GM12878 (cell line): ENCODE measurements at regions not wholly inside any gene's neighbourhood (a gene's known extent, or its start where the extent isn't known, plus 50 kb on each side); places are given as distances from the start of the nearest gene placed in this dataset.

Experiments
- ATAC-seq: fragments of 200-7000 bp; cut with Tn5 transposase; 3 replicates; pipeline ENCODE4 v1.9.1; 2020; ENCODE audit warnings: mild to moderate bottlenecking, moderate library complexity
- BruUV-seq: library from RNA; stranded (reverse); fragments of 400-500 nt; replicated peaks from 2 replicates; lab custom pipeline; 2021; lab: Mats Ljungman, UMichigan
- CTCF ChIA-PET: fragments of 300-600 bp; sonication (Branson Sonifier 250); formaldehyde crosslinking; extraction: SDS; loops from one replicate; lab custom pipeline; 2021; ENCODE audit warnings: inconsistent platforms; lab: Yijun Ruan, JAX
- POLR2A ChIA-PET: fragments of 350-600 bp; formaldehyde crosslinking; extraction: SDS; loops from one replicate; lab custom pipeline; 2021; ENCODE audit warnings: inconsistent platforms; lab: Charles Lee
- RAD21 ChIA-PET: fragments of 300-600 bp; sonication (Branson Sonifier 250); formaldehyde crosslinking; loops from one replicate; lab custom pipeline; 2023; ENCODE audit warnings: antibody characterized with exemption; ENCODE audit not compliant: unreplicated experiment; lab: Charles Lee
- SMC1A ChIA-PET: fragments of 300-600 bp; sonication (Branson Sonifier 250); formaldehyde crosslinking; loops from one replicate; lab custom pipeline; 2023; ENCODE audit not compliant: unreplicated experiment, uncharacterized antibody; lab: Charles Lee
- DNase-seq: peaks from one replicate; pipeline ENCODE4 v3.0.0-alpha.2; 2011; ENCODE audit warnings: low read depth, low spot score
- FAIRE-seq: peaks from 3 replicates; lab custom pipeline; 2011; peaks lifted over from hg19 to GRCh38; lab: Jason Lieb, UNC
- H2AFZ ChIP-seq: 2 replicates; pipeline ENCODE4 v1.6.0; 2011; ENCODE audit warnings: low read depth, low read length, control low read depth; ENCODE audit not compliant: control insufficient read depth
- H3K27ac ChIP-seq: 2 replicates; pipeline ENCODE4 v1.5.1; 2011; ENCODE audit warnings: control low read depth; ENCODE audit not compliant: control insufficient read depth, insufficient read depth
- H3K27me3 ChIP-seq, 2 experiments: replicated peaks in 1 of 2; 2 replicates each; pipeline versions ENCODE4 v1.6.0 to v1.6.1; 2011; ENCODE audit warnings: low read length in 1 of 2; ENCODE audit not compliant: control insufficient read depth in 2 of 2, insufficient read depth in 2 of 2
- H3K36me3 ChIP-seq, 2 experiments: 2 replicates each; pipeline ENCODE4 v1.5.1; 2011; ENCODE audit warnings: low read length in 1 of 2; ENCODE audit not compliant: control insufficient read depth in 2 of 2, insufficient read depth in 2 of 2
- H3K4me1 ChIP-seq: 2 replicates; pipeline ENCODE4 v1.6.1; 2011; ENCODE audit warnings: mild to moderate bottlenecking, low read length, moderate library complexity, mixed read lengths; ENCODE audit not compliant: control insufficient read depth, insufficient read depth
- H3K4me2 ChIP-seq: 2 replicates; pipeline ENCODE4 v1.6.0; 2011; ENCODE audit warnings: control low read depth; ENCODE audit not compliant: control insufficient read depth, insufficient read depth
- H3K4me3 ChIP-seq: fragments of 200-600 bp; sonication (generic); 2 replicates; pipeline ENCODE4 v1.5.1; 2016
- H3K79me2 ChIP-seq: 2 replicates; pipeline ENCODE4 v1.6.0; 2011; ENCODE audit warnings: low read length; ENCODE audit not compliant: control insufficient read depth, insufficient read depth
- H3K9ac ChIP-seq: 2 replicates; pipeline ENCODE4 v1.8.0; 2011; ENCODE audit warnings: low read length, control low read depth, mixed read lengths; ENCODE audit not compliant: control insufficient read depth, insufficient read depth
- H3K9me3 ChIP-seq: replicated peaks from 3 replicates; pipeline ENCODE4 v1.5.1; 2011; ENCODE audit warnings: mild to moderate bottlenecking, low read length; ENCODE audit not compliant: control insufficient read depth, insufficient read depth
- H4K20me1 ChIP-seq: 2 replicates; pipeline ENCODE4 v1.6.0; 2011; ENCODE audit not compliant: control insufficient read depth, insufficient read depth
- CTCF ChIP-seq, 3 experiments: IDR thresholded peaks in 2 of 3; conservative IDR thresholded peaks in 1 of 3; 2 replicates each; pipeline ENCODE4 v1.5.1; 2011; ENCODE audit warnings: low read depth in 3 of 3, low read length in 3 of 3, mild to moderate bottlenecking in 3 of 3, control low read depth in 2 of 3, moderate library complexity in 2 of 3, inconsistent platforms in 1 of 3, mixed read lengths in 1 of 3; ENCODE audit not compliant: control insufficient read depth in 2 of 3, insufficient read depth in 1 of 3; ENCODE audit errors: extremely low read depth in 1 of 3
- E2F8 ChIP-seq: fragments of 450-650 bp; IDR thresholded peaks from 2 replicates; pipeline ENCODE4 v1.6.1; 2018; ENCODE audit warnings: mild to moderate bottlenecking, low read depth, moderate library complexity; ENCODE audit not compliant: partially characterized antibody
- EGR1 ChIP-seq, 2 experiments: IDR thresholded peaks; 1 replicate in 1 of 2; 2 replicates in 1 of 2; pipeline ENCODE4 v1.6.1; 2011 to 2012; ENCODE audit warnings: low read depth in 2 of 2, low read length in 2 of 2, borderline replicate concordance in 1 of 2, mild to moderate bottlenecking in 1 of 2, moderate library complexity in 1 of 2
- EP300 ChIP-seq, 2 experiments: fragments of 150-350 bp in 1 of 2; IDR thresholded peaks; 2 replicates each; pipeline ENCODE4 v1.6.1; 2011 to 2012; ENCODE audit warnings: low read depth in 2 of 2, low read length in 2 of 2, borderline replicate concordance in 1 of 2, improper control_type of control experiment in 1 of 2, inconsistent platforms in 1 of 2; ENCODE audit not compliant: control insufficient read depth in 1 of 2
- EZH2 ChIP-seq: IDR thresholded peaks from 2 replicates; pipeline ENCODE4 v1.6.1; 2012; ENCODE audit warnings: low read depth, mild to moderate bottlenecking, control low read depth, inconsistent platforms, low read length, borderline replicate concordance; ENCODE audit not compliant: control insufficient read depth
- KAT2A ChIP-seq: conservative IDR thresholded peaks from 2 replicates; pipeline ENCODE4 v1.6.1; 2011; ENCODE audit warnings: low read depth, low read length; ENCODE audit not compliant: control insufficient read depth
- PKNOX1 ChIP-seq: fragments of 450-650 bp; IDR thresholded peaks from 2 replicates; pipeline ENCODE4 v1.6.1; 2016; ENCODE audit warnings: mild to moderate bottlenecking
- POU2F2 ChIP-seq: IDR thresholded peaks from 3 replicates; pipeline ENCODE4 v1.6.1; 2011; ENCODE audit warnings: low read depth, mild to moderate bottlenecking, low read length, borderline replicate concordance
- RAD21 ChIP-seq: IDR thresholded peaks from 2 replicates; pipeline ENCODE4 v1.6.1; 2011; ENCODE audit warnings: mild to moderate bottlenecking, low read depth, low read length, moderate library complexity; ENCODE audit not compliant: insufficient read depth
- RCOR1 ChIP-seq: conservative IDR thresholded peaks from 2 replicates; pipeline ENCODE4 v1.6.1; 2012; ENCODE audit warnings: low read depth, low read length, improper control_type of control experiment
- SMC3 ChIP-seq: IDR thresholded peaks from 2 replicates; pipeline ENCODE4 v1.6.1; 2011; ENCODE audit warnings: low read length, improper control_type of control experiment, borderline replicate concordance
- TAF1 ChIP-seq: IDR thresholded peaks from 2 replicates; pipeline ENCODE4 v1.6.1; 2011; ENCODE audit warnings: mild to moderate bottlenecking, low read depth, low read length, borderline replicate concordance
- WRNIP1 ChIP-seq: IDR thresholded peaks from 2 replicates; pipeline ENCODE4 v1.6.1; 2011; ENCODE audit warnings: low read depth, low read length, improper control_type of control experiment, borderline replicate concordance
- YY1 ChIP-seq: IDR thresholded peaks from 2 replicates; pipeline ENCODE4 v1.6.1; 2011; ENCODE audit warnings: low read depth, mild to moderate bottlenecking, low read length
- ZNF24 ChIP-seq: fragments of 450-650 bp; IDR thresholded peaks from 2 replicates; pipeline ENCODE4 v1.6.1; 2017; ENCODE audit warnings: antibody characterized with exemption, mild to moderate bottlenecking
- WGBS: methylation state at CpG from one replicate; pipeline ENCODE4 v1.1.6; 2016; ENCODE audit warnings: low lambda C conversion rate; ENCODE audit not compliant: insufficient replicate concordance, insufficient coverage; ENCODE audit errors: missing lambda C conversion rate; 5-methylcytosine and 5-hydroxymethylcytosine counted together
- in situ Hi-C: fragments of 300-500 bp; cut with MboI; formaldehyde crosslinking; loops from 9 replicates; pipeline ENCODE4 v1.14.3; 2018; ENCODE audit warnings: mixed read lengths
- intact Hi-C: fragments of 100-400 bp; cut with micrococcal nuclease; formaldehyde crosslinking; loops from one replicate; pipeline ENCODE4 v1.14.2; 2022; ENCODE audit not compliant: unreplicated experiment

GRCh38 chr10:105797234-105797890 is 1156.3 kb downstream of the SORCS3 start:
- DNase-seq (peak; percentile 5), ATAC-seq (peak; percentile 97)
- no peak overlapping the region for H3K27ac ChIP-seq
- in situ Hi-C loops, result loop anchor here (10.0 kb wide), 1 partner anchor 387 kb away; no protein-coding TSS in a partner anchor
- H2AFZ ChIP-seq, result no peak overlapping the region
- RAD21 ChIA-PET, result interaction anchor here (0.8 to 1.2 kb wide), 4 partner anchors 46 to 885 kb away, joined by 3 read pairs; no protein-coding TSS in a partner anchor
- SMC1A ChIA-PET, result interaction anchor here (0.6 to 3.4 kb wide), 11 partner anchors 9 to 177 kb away, joined by 3 to 13 read pairs (median 4); no protein-coding TSS in a partner anchor
- no peak overlapping the region for H3K9ac ChIP-seq
- no peaks in the 10 kb centered on the region for H3K9me3 ChIP-seq
- TF ChIP-seq TAF1 (no peak), POU2F2 (no peak), RCOR1 (no peak), EGR1 (IDR thresholded peaks at IDR 0.05; ENCODE audit: borderline replicate concordance in 1 of 2, low read depth in 2 of 2, low read length in 2 of 2) (no peak), YY1 (no peak), ZNF24 (0 out of 2 replicates have a peak, but pooled peaks have one; percentile 44), RAD21 (peak; percentile 71), EP300 (IDR thresholded peaks at IDR 0.05; ENCODE audit: borderline replicate concordance in 1 of 2, control insufficient read depth in 1 of 2, low read depth in 2 of 2, low read length in 2 of 2) (no peak), EZH2 (no peak), CTCF (IDR thresholded peaks at IDR 0.05 in 2 of 3, conservative IDR thresholded peaks at IDR 0.05 in 1 of 3; ENCODE audit: control insufficient read depth in 2 of 3, extremely low read depth in 1 of 3, insufficient read depth in 1 of 3, low read depth in 3 of 3, low read length in 3 of 3) (peak; percentile 57 to 71 (median 59); a peak in 5 of 6 replicates), SMC3 (peak; percentile 60; the same call in 1 of the 2 replicates), KAT2A (no peak), WRNIP1 (no peak), E2F8 (no peak), PKNOX1 (peak; percentile 85)
- TF ChIP-seq, all 136 proteins: peak for 5
- POLR2A ChIA-PET, result interaction anchor here (0.5 kb wide), 1 partner anchor 863 kb away, joined by 3 read pairs; no protein-coding TSS in a partner anchor
- H3K4me3 ChIP-seq, result no peak overlapping the region
- peak; percentile 64 for FAIRE-seq
- no peaks in the 10 kb centered on the region for H3K4me1 ChIP-seq
- H3K36me3 ChIP-seq, result no peaks in the 10 kb centered on the region
- no peaks in the 10 kb centered on the region for H3K79me2 ChIP-seq
- no peak overlapping the region for H3K4me2 ChIP-seq
- CTCF ChIA-PET, result interaction anchor here (0.6 to 1.8 kb wide), 14 partner anchors 9 to 820 kb away, joined by 3 to 12 read pairs (median 3); no protein-coding TSS in a partner anchor
- H3K27me3 ChIP-seq, result no peaks in the 10 kb centered on the region
- intact Hi-C loops, result loop anchor here (2.0 to 5.0 kb wide), 5 partner anchors 80 to 377 kb away; no protein-coding TSS in a partner anchor
- H4K20me1 ChIP-seq, result no peaks in the 10 kb centered on the region
- BruUV-seq, result no TSS peak
- 14% methylated on average over 6 of the region's 6 CpGs for WGBS
